SK-N-MC (cell line): ENCODE measurements at regions not wholly inside any gene's neighbourhood (a gene's known extent, or its start where the extent isn't known, plus 50 kb on each side); places are given as distances from the start of the nearest gene placed in this dataset.

Source experiments
- EZH2 ChIP-seq: fragments of 200-600 bp; sonication (generic); IDR thresholded peaks from one replicate; pipeline ENCODE4 v1.6.1; 2017; ENCODE audit warnings: antibody characterized with exemption
- FOXP2 ChIP-seq: optimal IDR thresholded peaks from 2 replicates; pipeline ENCODE3; 2011; ENCODE audit warnings: mild to moderate bottlenecking, moderate library complexity; ENCODE audit not compliant: insufficient read depth; ENCODE audit errors: extremely low read length, control extremely low read depth
- POLR2AphosphoS5 ChIP-seq: IDR thresholded peaks from 2 replicates; pipeline ENCODE4 v1.6.1; 2012; ENCODE audit warnings: mild to moderate bottlenecking, low read depth, low read length, borderline replicate concordance

DNA sequence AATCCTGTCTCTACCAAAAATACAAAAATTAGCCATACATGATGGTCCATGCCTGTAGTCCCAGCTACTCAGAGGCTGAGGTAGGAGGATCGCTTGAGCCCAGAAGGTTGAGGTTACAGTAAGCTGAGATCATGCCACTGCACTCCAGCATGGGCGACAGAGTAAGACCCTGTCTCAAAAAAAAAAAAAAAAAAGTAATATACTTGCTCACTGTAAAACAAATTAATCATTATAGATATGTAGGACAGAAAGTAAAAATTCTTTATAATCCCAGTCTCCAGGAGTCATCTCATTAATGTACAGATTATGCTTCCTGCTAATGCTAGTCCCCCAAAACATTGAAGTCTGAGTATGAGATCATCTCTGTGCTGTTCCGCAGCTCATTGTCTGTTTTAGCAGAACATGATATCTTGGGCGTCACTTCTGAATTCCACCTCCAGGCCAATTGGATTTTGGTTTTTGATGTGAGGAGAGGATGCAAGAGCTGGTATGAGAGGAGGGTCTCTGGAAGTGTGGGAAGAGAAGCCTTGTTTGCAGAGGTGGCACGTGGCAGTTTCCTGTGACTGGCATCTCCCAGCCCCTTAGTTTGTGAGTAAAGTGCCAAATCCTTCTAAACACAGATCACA lies 75.4 kb upstream of the NPAS1 start:
- TF ChIP-seq EZH2 (no peak), POLR2AphosphoS5 (no peak), FOXP2 (no peak)
